DMS 273 (cell line): ENCODE measurements at regions not wholly inside any gene's neighbourhood (a gene's known extent, or its start where the extent isn't known, plus 50 kb on each side); places are given as distances from the start of the nearest gene placed in this dataset.
"Not testable (repeated sequence)": the region's sequence is repeated elsewhere in the genome, so short reads cannot be mapped to it uniquely, and the experiment has no call there.

Experiments
- DNase-seq: peaks from one replicate; lab custom pipeline; 2025; ENCODE audit not compliant: unreplicated experiment; lab: John Stamatoyannopoulos, UW

DNA sequence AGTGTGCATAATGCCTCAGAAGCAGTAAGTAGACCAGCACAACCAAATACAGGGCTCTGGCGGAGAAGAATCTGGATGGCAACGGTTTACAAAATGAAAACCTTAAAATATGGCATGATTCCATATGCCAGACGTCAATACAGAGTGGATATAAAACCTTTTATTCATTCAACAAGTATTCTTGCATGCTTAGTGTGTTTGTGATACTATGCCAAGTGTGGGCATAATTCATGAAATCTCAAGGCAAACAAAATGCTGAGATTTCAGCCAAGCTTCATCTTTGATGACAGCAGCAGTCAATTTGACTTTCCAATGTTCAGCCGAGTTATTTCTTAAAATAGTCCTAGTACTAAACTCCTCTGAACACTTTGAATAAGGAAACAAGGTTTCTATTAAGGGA lies 119.4 kb downstream of the CD24 start:
- no peak for DNase-seq

DNA sequence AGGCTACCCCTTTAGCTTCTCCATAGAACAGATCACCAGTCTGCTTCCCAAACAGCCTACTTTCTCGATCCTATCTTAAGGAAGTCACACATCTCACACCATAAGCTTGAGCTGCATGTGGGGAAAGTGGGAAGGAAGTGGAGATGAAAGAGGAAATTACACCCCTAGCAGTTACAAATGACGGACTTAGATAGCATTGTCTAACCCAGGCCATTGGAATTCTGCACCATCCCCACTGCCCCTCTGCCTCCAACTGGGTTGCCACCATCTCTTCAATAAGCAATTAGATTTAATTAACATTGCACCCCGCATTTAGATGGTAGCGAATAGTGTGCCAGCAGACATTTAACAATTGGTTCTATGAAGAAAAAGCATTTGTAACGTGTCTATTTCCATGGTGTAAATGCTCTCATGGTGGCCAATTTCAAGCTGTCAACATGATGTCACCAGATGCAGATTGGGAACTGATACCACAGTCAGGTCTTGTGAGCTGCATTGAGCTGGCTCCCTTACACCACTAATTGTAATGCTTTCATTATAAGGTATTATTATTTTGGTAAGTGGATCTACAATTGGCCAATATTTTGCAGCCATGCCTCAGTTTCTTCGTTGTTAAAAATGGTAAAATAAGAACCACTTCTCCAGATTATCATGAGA lies 124.7 kb downstream of the CD24 start:
- no peak for DNase-seq

DNA sequence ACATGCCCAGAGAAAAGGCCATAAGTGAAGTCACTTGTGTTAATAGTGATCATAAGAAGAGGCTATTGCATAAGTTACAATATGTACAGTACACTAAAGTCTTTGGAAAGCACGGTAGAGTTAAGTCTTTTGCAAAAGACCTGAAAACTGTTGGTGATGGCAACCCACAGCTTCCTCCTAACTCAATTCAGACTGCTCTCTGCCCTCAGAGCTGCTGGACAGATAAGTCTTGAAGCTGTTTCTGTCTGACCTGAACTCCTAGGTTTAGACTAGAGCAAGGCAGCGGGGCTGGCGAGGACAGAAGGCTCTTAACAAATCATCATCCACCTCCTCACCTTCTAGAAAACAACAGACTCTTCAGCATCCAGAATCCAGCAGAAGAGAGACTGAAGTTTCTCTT lies 125.4 kb downstream of the CD24 start:
- DNase-seq = no peak

GRCh38 chr6:106847116-106847515 lies 127.4 kb downstream of the CD24 start:
- no peak for DNase-seq

- no peak for DNase-seq
Measured at GRCh38 chr6:106844930-106845329, 129.6 kb downstream of the CD24 start.

- no peak for DNase-seq
Measured at GRCh38 chr6:106832766-106833510, 141.6 kb downstream of the CD24 start.

DNA sequence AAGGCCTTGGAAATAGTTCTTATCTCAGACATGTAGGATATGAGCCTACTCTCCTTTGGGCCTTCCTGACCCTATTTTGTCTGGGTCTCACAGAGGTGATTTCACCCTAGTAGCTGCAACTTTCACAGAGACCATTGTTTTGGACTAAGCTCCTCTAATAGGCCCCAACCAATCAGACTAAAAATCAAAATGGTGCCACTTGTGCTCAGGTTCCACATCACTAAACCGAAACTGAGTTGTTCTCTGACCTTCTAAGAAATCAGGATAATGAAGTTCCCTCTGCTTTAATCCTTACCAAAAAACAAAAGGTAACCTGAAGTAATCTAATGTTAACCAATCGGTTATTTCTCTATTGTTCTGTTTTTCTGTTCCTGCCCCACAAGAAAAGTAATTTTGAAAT lies 143.6 kb downstream of the CD24 start:
- no peak for DNase-seq

GRCh38 chr6:106829451-106829850 lies 145.1 kb downstream of the CD24 start:
- DNase-seq = no peak

- DNase-seq = no peak
Measured at GRCh38 chr6:106827081-106827480, 147.4 kb downstream of the CD24 start.

DNA sequence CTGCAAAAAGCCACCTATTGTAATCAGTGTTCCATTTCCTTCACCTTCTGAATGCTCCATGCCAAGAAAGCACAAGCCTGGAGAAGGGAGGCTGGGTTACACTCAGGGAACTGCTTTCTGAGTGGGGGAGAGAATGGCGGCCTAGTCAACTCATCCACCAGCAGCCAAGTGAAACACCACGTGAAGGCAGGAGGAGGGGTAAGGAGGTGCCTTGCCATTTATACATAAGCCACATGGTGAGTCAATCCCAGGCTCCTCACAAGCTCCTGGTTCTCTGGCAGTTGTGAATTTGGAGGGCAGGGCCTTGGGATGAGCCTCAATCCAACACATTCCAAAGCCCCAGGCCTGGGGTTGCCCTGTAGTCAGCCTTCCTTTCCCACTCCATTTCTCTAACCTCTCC lies 149.4 kb downstream of the CD24 start:
- DNase-seq = no peak

- DNase-seq = no peak
Measured at GRCh38 chr6:106823732-106824351, 150.7 kb downstream of the CD24 start.

DNA sequence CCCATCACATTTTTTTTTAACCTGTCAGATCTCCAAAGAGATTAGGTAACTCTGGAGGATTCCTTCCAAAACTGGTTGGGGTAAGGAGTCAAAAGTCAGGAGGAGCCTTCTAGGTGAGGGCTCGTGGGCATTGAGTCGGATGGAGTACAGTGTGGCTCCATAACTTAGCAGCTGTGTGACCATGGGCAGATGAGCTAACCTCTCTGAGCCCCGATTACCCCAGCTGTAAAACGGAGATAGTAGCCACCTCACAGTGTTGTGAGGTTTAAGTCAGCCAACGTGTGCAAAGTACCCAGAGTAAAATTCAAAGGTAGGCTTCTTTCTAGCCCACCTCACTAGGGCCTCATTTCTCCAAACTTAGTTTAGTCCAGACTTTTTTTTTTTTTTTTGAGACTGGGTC lies 151.5 kb downstream of the CD24 start:
- DNase-seq = no peak

- no peak for DNase-seq
Measured at GRCh38 chr6:106820412-106820852, 154.1 kb downstream of the CD24 start.

- no peak for DNase-seq
Measured at GRCh38 chr6:106811088-106811686, 163.3 kb downstream of the CD24 start.

GRCh38 chr6:106808758-106809157 lies 165.8 kb downstream of the CD24 start:
- DNase-seq = no peak

- peak; percentile 17 for DNase-seq
Measured at GRCh38 chr6:106807947-106808611, 166.4 kb downstream of the CD24 start.

- DNase-seq = not testable (repeated sequence)
Measured at GRCh38 chr6:106806253-106806652, 168.3 kb downstream of the CD24 start.

- no peak for DNase-seq
Measured at GRCh38 chr6:106805771-106806170, 168.8 kb downstream of the CD24 start.

- no peak for DNase-seq
Measured at GRCh38 chr6:106804346-106805335, 169.9 kb downstream of the CD24 start.

DNA sequence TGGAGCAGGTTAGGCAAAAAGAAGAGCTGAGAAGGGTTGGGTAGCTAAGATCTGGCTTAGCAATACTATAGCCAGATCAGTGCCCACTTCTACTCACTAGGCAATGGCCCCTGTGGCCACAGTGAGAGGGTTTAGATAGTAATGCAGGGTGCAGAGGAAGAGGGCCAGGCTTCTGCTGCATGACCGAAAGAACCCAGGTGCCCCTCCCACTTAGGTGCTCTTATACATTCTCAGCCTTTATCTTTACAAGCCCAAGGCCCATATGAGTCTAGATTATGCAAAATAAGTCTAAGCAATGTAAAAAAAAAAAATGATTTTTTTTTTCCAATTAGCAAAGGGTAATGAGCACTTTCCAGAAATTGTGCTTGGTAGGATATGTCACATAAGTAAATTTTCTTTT lies 171.3 kb downstream of the CD24 start:
- DNase-seq = no peak
